Erythroblast (primary cell): ENCODE measurements at regions not wholly inside any gene's neighbourhood (a gene's known extent, or its start where the extent isn't known, plus 50 kb on each side); places are given as distances from the start of the nearest gene placed in this dataset.

Experiments used
- GATA1 ChIP-seq: IDR thresholded peaks from 2 replicates; pipeline ENCODE4 v1.6.1; 2011; ENCODE audit warnings: low read depth, mild to moderate bottlenecking, control low read depth, low read length, moderate library complexity
- POLR2A ChIP-seq: IDR thresholded peaks from 2 replicates; pipeline ENCODE4 v1.6.1; 2011; ENCODE audit warnings: mild to moderate bottlenecking, low read length

GRCh38 chr3:16109929-16110328, 64.6 kb upstream of the GALNT15 start:
- TF ChIP-seq POLR2A (no peak), GATA1 (no peak)
